ENCODE measurements at regions not wholly inside any gene's neighbourhood (a gene's known extent, or its start where the extent isn't known, plus 50 kb on each side); places are given as distances from the start of the nearest gene placed in this dataset.

DNA sequence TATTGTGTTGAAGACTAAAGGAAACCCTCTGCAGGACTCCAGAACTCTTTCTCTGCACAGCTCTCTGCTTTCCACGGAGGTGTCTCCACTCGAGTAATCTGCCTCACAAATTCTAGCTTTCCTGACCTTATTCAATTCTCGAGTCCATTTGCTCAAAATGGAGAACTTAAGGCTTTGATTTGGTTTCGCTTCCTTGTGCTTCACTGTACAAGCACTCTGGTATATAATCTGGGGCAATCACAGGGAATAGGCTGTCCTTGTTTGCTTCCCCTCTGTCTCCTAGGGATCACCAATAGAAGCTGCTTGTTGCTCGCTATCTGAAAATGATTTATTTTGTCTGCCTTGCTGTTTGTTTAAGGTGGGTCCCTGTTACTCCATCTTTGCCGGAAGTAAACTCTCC is 129.1 kb upstream of the DOCK10 start:
- TF ChIP-seq EZH2 (IDR thresholded peaks at IDR 0.05; ENCODE audit: borderline replicate concordance, low read length), result no peak
- TF ChIP-seq, protein P1, sequence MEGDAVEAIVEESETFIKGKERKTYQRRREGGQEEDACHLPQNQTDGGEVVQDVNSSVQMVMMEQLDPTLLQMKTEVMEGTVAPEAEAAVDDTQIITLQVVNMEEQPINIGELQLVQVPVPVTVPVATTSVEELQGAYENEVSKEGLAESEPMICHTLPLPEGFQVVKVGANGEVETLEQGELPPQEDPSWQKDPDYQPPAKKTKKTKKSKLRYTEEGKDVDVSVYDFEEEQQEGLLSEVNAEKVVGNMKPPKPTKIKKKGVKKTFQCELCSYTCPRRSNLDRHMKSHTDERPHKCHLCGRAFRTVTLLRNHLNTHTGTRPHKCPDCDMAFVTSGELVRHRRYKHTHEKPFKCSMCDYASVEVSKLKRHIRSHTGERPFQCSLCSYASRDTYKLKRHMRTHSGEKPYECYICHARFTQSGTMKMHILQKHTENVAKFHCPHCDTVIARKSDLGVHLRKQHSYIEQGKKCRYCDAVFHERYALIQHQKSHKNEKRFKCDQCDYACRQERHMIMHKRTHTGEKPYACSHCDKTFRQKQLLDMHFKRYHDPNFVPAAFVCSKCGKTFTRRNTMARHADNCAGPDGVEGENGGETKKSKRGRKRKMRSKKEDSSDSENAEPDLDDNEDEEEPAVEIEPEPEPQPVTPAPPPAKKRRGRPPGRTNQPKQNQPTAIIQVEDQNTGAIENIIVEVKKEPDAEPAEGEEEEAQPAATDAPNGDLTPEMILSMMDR (IDR thresholded peaks at IDR 0.05; ENCODE audit: low read length), result no peak
